Uterus (tissue), 2 donors: ENCODE measurements at regions not wholly inside any gene's neighbourhood (a gene's known extent, or its start where the extent isn't known, plus 50 kb on each side); places are given as distances from the start of the nearest gene placed in this dataset.

ENCODE experiments used
- CTCF ChIP-seq, 4 experiments: fragments of 200-600 bp in 2 of 4; fragments of 450-650 bp in 2 of 4; sonication (generic) in 2 of 4; IDR thresholded peaks; one replicate each; pipeline ENCODE4 v1.5.1; 2016 to 2019; ENCODE audit warnings: antibody characterized with exemption in 4 of 4, mild to moderate bottlenecking in 2 of 4, moderate library complexity in 1 of 4
- POLR2A ChIP-seq, 2 donors: fragments of 450-650 bp; IDR thresholded peaks; one replicate each; pipeline ENCODE4 v1.6.1; 2016; ENCODE audit warnings: antibody characterized with exemption in 2 of 2, mild to moderate bottlenecking in 1 of 2, moderate library complexity in 1 of 2

DNA sequence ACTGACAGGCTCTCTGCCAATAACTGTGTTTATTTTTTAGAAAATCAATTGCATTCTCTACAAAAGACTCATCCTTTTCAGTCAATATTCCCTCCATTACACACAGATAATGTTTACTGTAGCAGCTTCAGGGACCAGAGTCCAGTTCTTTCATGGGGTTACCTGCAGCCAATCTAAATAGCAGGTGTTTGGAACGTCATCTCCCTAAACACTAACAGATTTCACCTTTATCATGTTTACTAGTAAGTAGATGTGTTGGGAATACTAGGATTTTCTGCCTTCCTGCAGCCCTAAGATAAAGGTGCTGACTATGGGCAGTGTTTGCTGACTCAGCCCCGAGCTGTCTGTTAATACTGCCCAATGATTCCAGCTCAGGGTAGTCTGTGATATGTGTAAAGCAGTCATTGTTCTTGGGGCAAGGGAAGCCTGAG lies 447.0 kb downstream of the KIF4B start:
- TF ChIP-seq POLR2A (IDR thresholded peaks at IDR 0.05) (no peak), CTCF (IDR thresholded peaks at IDR 0.05) (no peak)
